ENCODE measurements at regions not wholly inside any gene's neighbourhood (a gene's known extent, or its start where the extent isn't known, plus 50 kb on each side); places are given as distances from the start of the nearest gene placed in this dataset.

DNA sequence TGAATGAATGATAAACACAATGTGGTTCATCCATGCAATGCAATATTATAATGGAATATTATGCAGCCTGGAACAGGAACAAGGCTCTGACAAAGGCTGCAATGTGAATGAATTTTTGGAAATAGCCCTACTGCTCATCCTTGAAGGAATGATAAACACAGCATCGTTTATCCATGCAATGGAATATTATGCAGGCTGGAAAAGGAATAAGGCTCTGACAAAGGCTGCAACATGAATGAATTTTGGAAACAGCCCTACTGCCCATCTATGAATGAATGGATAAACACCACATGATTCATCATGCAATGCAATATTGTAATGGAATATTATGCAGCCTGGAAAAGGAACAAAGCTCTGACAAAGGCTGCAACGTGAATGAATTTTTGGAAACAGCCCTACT is 159.4 kb downstream of the CRLF2 start:
- TF ChIP-seq CHD4 (IDR thresholded peaks at IDR 0.05; ENCODE audit: insufficient read depth, insufficient replicate concordance, low read depth, low read length, poor library complexity, severe bottlenecking) = no peak
- TF ChIP-seq NFIX (CRISPR knock-in tag; IDR thresholded peaks at IDR 0.05; ENCODE audit: low read depth) = no peak
- TF ChIP-seq MEF2A (IDR thresholded peaks at IDR 0.05; ENCODE audit: control insufficient read depth, low read depth, low read length) = no peak
- TF ChIP-seq, protein P1, sequence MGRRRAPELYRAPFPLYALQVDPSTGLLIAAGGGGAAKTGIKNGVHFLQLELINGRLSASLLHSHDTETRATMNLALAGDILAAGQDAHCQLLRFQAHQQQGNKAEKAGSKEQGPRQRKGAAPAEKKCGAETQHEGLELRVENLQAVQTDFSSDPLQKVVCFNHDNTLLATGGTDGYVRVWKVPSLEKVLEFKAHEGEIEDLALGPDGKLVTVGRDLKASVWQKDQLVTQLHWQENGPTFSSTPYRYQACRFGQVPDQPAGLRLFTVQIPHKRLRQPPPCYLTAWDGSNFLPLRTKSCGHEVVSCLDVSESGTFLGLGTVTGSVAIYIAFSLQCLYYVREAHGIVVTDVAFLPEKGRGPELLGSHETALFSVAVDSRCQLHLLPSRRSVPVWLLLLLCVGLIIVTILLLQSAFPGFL (CRISPR knock-in tag; IDR thresholded peaks at IDR 0.05) = no peak
- no peak for TF ChIP-seq MXI1 (IDR thresholded peaks at IDR 0.05; ENCODE audit: low read depth, low read length)
